ENCODE measurements at regions not wholly inside any gene's neighbourhood (a gene's known extent, or its start where the extent isn't known, plus 50 kb on each side); places are given as distances from the start of the nearest gene placed in this dataset.

GRCh38 chr15:35911052-35911777, 365.2 kb upstream of the DPH6 start:
- Histone ChIP-seq H3K27ac (ENCODE audit: low read length in 2 of 2) (no peak overlapping the region), H3K4me1 (ENCODE audit: control insufficient read depth in 2 of 2, insufficient read depth in 2 of 2, low read length in 2 of 2) (no peaks in the 10 kb centered on the region), H3K9me3 (ENCODE audit: control extremely low read depth in 1 of 3, control insufficient read depth in 2 of 3, insufficient read depth in 1 of 3, low read length in 2 of 3) (peaks cover 0 to 3% (median 1%) of the 10 kb centered on the region in 3 donors), H3K79me2 (ENCODE audit: control insufficient read depth, insufficient read depth, low read length) (no peaks in the 10 kb centered on the region), H4K20me1 (ENCODE audit: control insufficient read depth, insufficient read depth, low read length, poor library complexity, severe bottlenecking) (no peaks in the 10 kb centered on the region), H2AFZ (ENCODE audit: insufficient read depth, low read depth, low read length, poor library complexity, severe bottlenecking) (no peak overlapping the region), H3K36me3 (replicated peaks in 1 of 2; ENCODE audit: control extremely low read depth in 1 of 2, control insufficient read depth in 1 of 2, extremely low read depth in 1 of 2, insufficient read depth in 2 of 2, low read length in 1 of 2) (no peaks in the 10 kb centered on the region), H3K4me3 (ENCODE audit: control extremely low read depth in 1 of 5, extremely low read depth in 1 of 5, insufficient read depth in 1 of 5, low read depth in 2 of 5, low read length in 4 of 5) (no peak overlapping the region), H3K4me2 (replicated peaks; ENCODE audit: low read depth, low read length, poor library complexity, severe bottlenecking) (no peak overlapping the region), H3K27me3 (replicated peaks in 1 of 4; ENCODE audit: control extremely low read depth in 1 of 4, control insufficient read depth in 3 of 4, insufficient read depth in 4 of 4, low read length in 3 of 4) (no peaks in the 10 kb centered on the region), H3K9ac (ENCODE audit: low read length) (no peak overlapping the region)
- 80% methylated on average over 1 of the region's 2 CpGs for WGBS (ENCODE audit: insufficient coverage)
- Mint-ChIP-seq H3K4me3 (no peak overlapping the region), H3K4me1 (no peaks in the 10 kb centered on the region), H3K27me3 (no peaks in the 10 kb centered on the region), H3K9me3 (ENCODE audit: insufficient read depth) (peaks cover 9% of the 10 kb centered on the region), H3K27ac (no peak overlapping the region)
- DNase-seq, result no peak
- TF ChIP-seq CTCF (IDR thresholded peaks at IDR 0.05) (no peak), EZH2 (IDR thresholded peaks at IDR 0.05; ENCODE audit: borderline replicate concordance, insufficient read depth, low read depth, low read length, poor library complexity, severe bottlenecking) (no peak)
- ChIA-PET CTCF (interaction anchor here (0.6 kb wide), 1 partner anchor 32 kb away, joined by 3 read pairs; no protein-coding TSS in a partner anchor), POLR2A (no interaction called here)
- intact Hi-C loops (cut with micrococcal nuclease), result no loop called here
- no peak for ATAC-seq (ENCODE audit: low read depth)

- H3K27me3 ChIP-seq (replicated peaks in 1 of 4; ENCODE audit: control extremely low read depth in 1 of 4, control insufficient read depth in 3 of 4, insufficient read depth in 4 of 4, low read length in 3 of 4), result no peaks in the 10 kb centered on the region
- no peaks in the 10 kb centered on the region for H3K36me3 ChIP-seq (replicated peaks in 1 of 2; ENCODE audit: control extremely low read depth in 1 of 2, control insufficient read depth in 1 of 2, extremely low read depth in 1 of 2, insufficient read depth in 2 of 2, low read length in 1 of 2)
- Mint-ChIP-seq H3K27me3 (no peaks in the 10 kb centered on the region), H3K4me3 (no peak overlapping the region), H3K4me1 (no peaks in the 10 kb centered on the region), H3K9me3 (ENCODE audit: insufficient read depth) (peaks cover 9% of the 10 kb centered on the region), H3K27ac (no peak overlapping the region)
- H2AFZ ChIP-seq (ENCODE audit: insufficient read depth, low read depth, low read length, poor library complexity, severe bottlenecking), result no peak overlapping the region
- H3K9me3 ChIP-seq (ENCODE audit: control extremely low read depth in 1 of 3, control insufficient read depth in 2 of 3, insufficient read depth in 1 of 3, low read length in 2 of 3), result peaks cover 0 to 3% (median 1%) of the 10 kb centered on the region in 3 donors
- ChIA-PET POLR2A (no interaction called here), CTCF (no interaction called here)
- no peaks in the 10 kb centered on the region for H3K4me1 ChIP-seq (ENCODE audit: control insufficient read depth in 2 of 2, insufficient read depth in 2 of 2, low read length in 2 of 2)
- no peaks in the 10 kb centered on the region for H4K20me1 ChIP-seq (ENCODE audit: control insufficient read depth, insufficient read depth, low read length, poor library complexity, severe bottlenecking)
- intact Hi-C loops (cut with micrococcal nuclease), result no loop called here
- no peak overlapping the region for H3K9ac ChIP-seq (ENCODE audit: low read length)
- H3K4me2 ChIP-seq (replicated peaks; ENCODE audit: low read depth, low read length, poor library complexity, severe bottlenecking), result no peak overlapping the region
- 80% methylated on average over 1 of the region's 2 CpGs for WGBS (ENCODE audit: insufficient coverage)
- DNase-seq (no peak), ATAC-seq (ENCODE audit: low read depth) (no peak)
- no peak overlapping the region for H3K4me3 ChIP-seq (ENCODE audit: control extremely low read depth in 1 of 5, extremely low read depth in 1 of 5, insufficient read depth in 1 of 5, low read depth in 2 of 5, low read length in 4 of 5)
- H3K27ac ChIP-seq (ENCODE audit: low read length in 2 of 2), result no peak overlapping the region
- TF ChIP-seq CTCF (IDR thresholded peaks at IDR 0.05), result no peak
- no peak for TF ChIP-seq EZH2 (IDR thresholded peaks at IDR 0.05; ENCODE audit: borderline replicate concordance, insufficient read depth, low read depth, low read length, poor library complexity, severe bottlenecking)
- no peaks in the 10 kb centered on the region for H3K79me2 ChIP-seq (ENCODE audit: control insufficient read depth, insufficient read depth, low read length)
Measured at GRCh38 chr15:35912196-35912595, 366.2 kb upstream of the DPH6 start.
